DMS153 (cell line): ENCODE measurements at regions not wholly inside any gene's neighbourhood (a gene's known extent, or its start where the extent isn't known, plus 50 kb on each side); places are given as distances from the start of the nearest gene placed in this dataset.

Experiments
- DNase-seq: peaks from one replicate; lab custom pipeline; 2025; lab: John Stamatoyannopoulos, UW

DNA sequence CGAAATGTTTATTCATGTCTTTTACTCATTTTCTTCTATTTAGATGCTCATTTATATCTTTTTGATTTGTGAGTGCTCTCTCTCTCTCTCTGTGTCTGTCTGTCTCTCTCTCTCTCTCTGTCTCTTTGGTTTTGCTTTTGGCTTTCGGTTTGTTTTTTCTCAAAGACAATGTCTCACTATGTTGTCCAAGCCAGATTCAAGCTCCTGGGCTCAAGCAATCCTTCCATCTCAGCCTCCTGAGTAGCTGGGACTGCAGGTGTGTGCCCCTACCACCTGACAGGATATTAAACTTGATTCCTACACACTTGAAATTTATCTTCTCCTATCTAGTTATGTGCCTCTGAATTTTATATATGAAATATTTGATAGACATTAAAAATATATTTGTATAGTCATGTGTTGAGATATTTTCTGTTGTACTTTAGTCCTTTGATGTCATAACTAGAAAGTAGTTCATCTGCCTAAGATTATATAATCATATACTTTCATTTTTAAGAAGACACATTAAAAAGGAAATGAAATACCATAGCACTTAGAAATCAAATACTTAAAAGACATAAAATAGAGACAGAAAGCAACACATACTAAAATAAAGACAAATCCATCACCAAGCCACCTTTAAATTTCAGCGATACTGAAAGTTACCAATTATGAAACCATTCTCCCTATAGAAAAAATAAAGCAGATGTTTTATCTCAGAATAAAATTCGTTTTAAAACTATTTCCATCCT, 68.1 kb upstream of the SFMBT2 start:
- DNase-seq, result no peak

DNA sequence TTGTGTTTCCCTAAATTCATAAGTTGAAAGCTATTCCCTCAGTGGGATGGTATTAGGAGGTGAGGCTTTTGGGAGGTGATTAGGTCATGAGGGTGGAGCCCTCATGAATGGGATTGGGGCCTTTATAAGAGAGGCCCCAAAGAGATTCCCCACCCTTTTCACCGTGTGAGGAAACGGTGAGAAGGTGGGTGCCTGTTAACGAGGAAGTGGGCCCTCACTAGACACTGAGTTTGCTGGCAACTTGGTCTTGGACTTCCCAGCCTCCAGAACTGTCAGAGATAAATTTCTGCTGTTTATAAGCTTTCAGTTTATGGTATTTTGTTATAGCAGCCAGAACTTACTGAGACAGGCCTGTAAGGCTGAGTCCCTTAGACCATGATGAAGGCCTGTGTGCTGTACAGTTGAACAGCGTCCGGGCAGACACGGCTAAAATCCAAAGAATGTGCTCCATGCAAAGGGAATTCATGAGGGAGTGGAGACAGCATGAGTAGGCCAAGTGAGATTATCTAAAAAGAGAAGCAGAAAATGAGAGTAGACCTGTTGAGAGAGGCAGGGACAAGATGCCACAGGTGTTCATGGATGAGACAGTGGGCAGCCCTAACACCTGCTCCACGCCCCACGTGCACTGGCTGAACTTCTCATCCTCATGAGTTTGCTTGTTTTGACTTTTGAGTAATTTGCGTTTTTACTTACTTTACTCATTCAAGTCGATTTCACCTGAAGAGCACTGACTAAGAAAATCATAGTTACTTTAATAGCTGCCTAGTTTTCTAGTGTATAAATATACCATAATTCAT, 66.9 kb upstream of the SFMBT2 start:
- no peak for DNase-seq

GRCh38 chr10:7475939-7476338, 65.1 kb upstream of the SFMBT2 start:
- no peak for DNase-seq

GRCh38 chr10:7475046-7475911, 64.4 kb upstream of the SFMBT2 start:
- peak; percentile 8 for DNase-seq

DNA sequence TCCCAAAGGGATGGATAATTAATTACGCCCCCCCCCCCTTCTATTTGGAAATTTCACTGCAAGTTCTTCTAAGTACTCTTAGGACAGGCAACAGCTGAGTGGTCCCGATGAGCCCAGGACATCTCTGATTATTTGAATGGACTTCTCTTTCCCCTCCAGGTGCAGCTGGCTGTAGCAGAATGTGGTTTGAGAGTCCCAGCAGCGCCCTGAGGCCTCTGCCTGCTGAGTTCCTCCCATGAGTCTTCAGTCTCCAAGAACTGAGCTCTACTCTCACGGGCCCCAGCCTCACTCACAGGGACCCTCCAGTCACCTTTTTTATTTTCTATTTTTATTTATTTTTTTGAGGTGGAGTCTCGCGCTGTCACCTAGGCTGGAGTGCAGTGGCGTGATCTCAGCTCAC, 63.6 kb upstream of the SFMBT2 start:
- no peak for DNase-seq

GRCh38 chr10:7473474-7473873, 62.6 kb upstream of the SFMBT2 start:
- no peak for DNase-seq

GRCh38 chr10:7471720-7472367, 61.0 kb upstream of the SFMBT2 start:
- no peak for DNase-seq

- DNase-seq, result no peak
Measured at GRCh38 chr10:7470371-7470770, 59.5 kb upstream of the SFMBT2 start.

DNA sequence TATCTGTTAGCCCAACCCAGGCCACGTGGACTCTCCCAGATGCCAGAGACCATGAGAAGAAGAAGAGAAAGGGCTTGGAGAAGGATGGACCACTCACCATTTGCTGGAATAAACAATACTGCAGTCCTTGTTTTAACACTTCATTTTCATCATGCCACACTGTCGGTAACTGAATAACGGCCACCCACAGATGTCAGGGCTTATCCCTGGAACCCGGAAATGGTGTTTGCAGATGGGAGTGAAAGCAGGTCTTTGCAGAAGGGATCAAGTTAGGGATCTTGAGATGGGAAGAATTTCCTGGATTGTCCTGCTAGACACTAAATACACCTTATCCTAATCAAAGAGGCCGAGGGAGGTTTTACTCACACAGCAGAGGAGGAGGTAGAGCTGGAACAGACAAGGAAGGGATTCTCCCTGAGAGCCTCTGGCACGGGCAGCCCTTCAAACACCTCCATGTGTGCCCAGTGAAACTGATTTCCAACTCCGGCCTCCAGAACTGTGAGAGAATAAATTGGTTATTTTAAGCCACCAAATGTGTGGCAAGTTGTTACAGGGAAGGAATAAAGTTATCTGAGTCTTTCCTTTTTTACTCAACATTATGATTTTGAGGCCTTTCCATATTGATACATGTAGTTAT, 56.3 kb upstream of the SFMBT2 start:
- DNase-seq, result no peak

DNA sequence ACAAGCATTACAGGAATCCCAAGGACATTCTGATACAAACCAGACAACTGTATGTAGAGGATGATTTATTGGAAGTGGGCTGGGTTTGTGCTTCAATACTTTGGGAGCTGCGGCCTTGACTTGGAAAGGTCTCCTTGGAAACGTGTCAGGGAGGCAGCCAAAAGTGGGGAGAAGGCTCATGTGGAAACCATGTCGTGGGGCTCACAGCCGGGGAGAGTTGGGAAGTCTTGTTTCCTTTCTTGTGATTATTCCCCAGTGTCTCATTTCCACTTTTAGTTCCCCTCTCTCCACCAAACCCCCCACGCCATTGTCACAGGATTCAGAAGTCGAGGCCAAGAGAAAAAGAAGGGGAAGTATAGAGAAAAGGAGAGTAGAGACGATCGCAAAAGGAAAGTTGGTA, 53.9 kb upstream of the SFMBT2 start:
- no peak for DNase-seq
